Esophagus squamous epithelium (tissue), 5 donors: ENCODE measurements at regions not wholly inside any gene's neighbourhood (a gene's known extent, or its start where the extent isn't known, plus 50 kb on each side); places are given as distances from the start of the nearest gene placed in this dataset.

Experiments
- DNase-seq: peaks from one replicate; lab custom pipeline; 2025; lab: John Stamatoyannopoulos, UW
- H3K27ac ChIP-seq, 4 donors: fragments of 200-600 bp; sonication (generic); one replicate each; pipeline ENCODE4 v1.5.1; 2016 to 2019; ENCODE audit warnings: mild to moderate bottlenecking in 1 of 4
- H3K27me3 ChIP-seq, 4 donors: fragments of 200-600 bp; sonication (generic); 1 replicate in 3 of 4; 2 replicates in 1 of 4; pipeline versions ENCODE4 v1.5.1 to v1.6.0; 2017 to 2021; ENCODE audit warnings: antibody characterized with exemption in 1 of 4
- H3K36me3 ChIP-seq, 3 donors: fragments of 200-600 bp; sonication (generic); one replicate each; pipeline ENCODE4 v1.5.1; 2016 to 2019
- H3K4me1 ChIP-seq, 3 donors: fragments of 200-600 bp; sonication (generic); one replicate each; pipeline ENCODE4 v1.5.1; 2017 to 2019
- H3K4me3 ChIP-seq, 4 donors: fragments of 200-600 bp; sonication (generic); 1 replicate in 3 of 4; 2 replicates in 1 of 4; pipeline ENCODE4 v1.5.1; 2016 to 2019; ENCODE audit warnings: mild to moderate bottlenecking in 2 of 4, moderate library complexity in 1 of 4
- H3K9me3 ChIP-seq, 3 donors: fragments of 200-600 bp; sonication (generic); one replicate each; pipeline ENCODE4 v1.5.1; 2016 to 2019
- POLR2A ChIP-seq, 4 donors: fragments of 450-650 bp; IDR thresholded peaks; one replicate each; pipeline ENCODE4 v1.6.1; 2017; ENCODE audit warnings: antibody characterized with exemption in 4 of 4, mild to moderate bottlenecking in 4 of 4, moderate library complexity in 3 of 4
- WGBS, 2 donors: methylation state at CpG; one replicate each; pipeline ENCODE4 v1.1.5; 2018; 5-methylcytosine and 5-hydroxymethylcytosine counted together
- intact Hi-C: fragments of 100-400 bp; cut with DNase I; formaldehyde crosslinking; loops from one replicate; pipeline ENCODE4 v1.15.0; 2022
- TF ChIP-seq, protein P1 (sequence below), 6 experiments: fragments of 450-650 bp in 4 of 6; fragments of 200-600 bp in 2 of 6; sonication (generic) in 2 of 6; IDR thresholded peaks; one replicate each; pipeline ENCODE4 v1.5.1; 2016 to 2019; ENCODE audit warnings: antibody characterized with exemption in 6 of 6, mild to moderate bottlenecking in 4 of 6, moderate library complexity in 4 of 6
- donor health status: DM: yes; HTN: yes; CAD: no.

DNA sequence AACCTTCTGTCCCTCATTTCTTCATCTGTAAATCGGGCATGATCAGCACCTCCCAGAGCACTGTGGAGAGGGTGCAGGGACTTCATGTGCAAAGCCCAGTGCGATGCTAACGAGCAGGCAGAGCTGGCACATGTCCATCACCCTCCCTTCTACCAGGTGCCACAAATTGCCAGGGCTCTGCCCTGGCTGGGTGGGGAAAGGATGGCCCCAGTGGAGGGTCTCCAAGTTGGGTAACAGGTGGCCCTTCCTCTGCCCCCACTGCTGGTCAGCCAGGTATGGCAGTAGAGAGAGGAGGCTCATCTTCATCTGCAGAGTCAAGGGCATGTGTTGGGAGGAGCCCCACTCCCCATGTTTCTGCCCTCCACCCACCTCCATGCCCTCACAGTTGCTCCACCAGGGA, 61.5 kb upstream of the CDH5 start:
- Histone ChIP-seq H3K36me3 (no peaks in the 10 kb centered on the region), H3K27me3 (peaks cover 0 to 18% (median 0%) of the 10 kb centered on the region in 4 donors), H3K4me1 (no peaks in the 10 kb centered on the region), H3K27ac (no peak overlapping the region), H3K4me3 (no peak overlapping the region), H3K9me3 (no peaks in the 10 kb centered on the region)
- TF ChIP-seq POLR2A (IDR thresholded peaks at IDR 0.05), result no peak
- TF ChIP-seq, protein P1, sequence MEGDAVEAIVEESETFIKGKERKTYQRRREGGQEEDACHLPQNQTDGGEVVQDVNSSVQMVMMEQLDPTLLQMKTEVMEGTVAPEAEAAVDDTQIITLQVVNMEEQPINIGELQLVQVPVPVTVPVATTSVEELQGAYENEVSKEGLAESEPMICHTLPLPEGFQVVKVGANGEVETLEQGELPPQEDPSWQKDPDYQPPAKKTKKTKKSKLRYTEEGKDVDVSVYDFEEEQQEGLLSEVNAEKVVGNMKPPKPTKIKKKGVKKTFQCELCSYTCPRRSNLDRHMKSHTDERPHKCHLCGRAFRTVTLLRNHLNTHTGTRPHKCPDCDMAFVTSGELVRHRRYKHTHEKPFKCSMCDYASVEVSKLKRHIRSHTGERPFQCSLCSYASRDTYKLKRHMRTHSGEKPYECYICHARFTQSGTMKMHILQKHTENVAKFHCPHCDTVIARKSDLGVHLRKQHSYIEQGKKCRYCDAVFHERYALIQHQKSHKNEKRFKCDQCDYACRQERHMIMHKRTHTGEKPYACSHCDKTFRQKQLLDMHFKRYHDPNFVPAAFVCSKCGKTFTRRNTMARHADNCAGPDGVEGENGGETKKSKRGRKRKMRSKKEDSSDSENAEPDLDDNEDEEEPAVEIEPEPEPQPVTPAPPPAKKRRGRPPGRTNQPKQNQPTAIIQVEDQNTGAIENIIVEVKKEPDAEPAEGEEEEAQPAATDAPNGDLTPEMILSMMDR (IDR thresholded peaks at IDR 0.05), result no peak
- 64 to 70% methylated on average over 3 of the region's 3 CpGs for WGBS, 2 donors
- intact Hi-C loops, result no loop called here
- no peak for DNase-seq

DNA sequence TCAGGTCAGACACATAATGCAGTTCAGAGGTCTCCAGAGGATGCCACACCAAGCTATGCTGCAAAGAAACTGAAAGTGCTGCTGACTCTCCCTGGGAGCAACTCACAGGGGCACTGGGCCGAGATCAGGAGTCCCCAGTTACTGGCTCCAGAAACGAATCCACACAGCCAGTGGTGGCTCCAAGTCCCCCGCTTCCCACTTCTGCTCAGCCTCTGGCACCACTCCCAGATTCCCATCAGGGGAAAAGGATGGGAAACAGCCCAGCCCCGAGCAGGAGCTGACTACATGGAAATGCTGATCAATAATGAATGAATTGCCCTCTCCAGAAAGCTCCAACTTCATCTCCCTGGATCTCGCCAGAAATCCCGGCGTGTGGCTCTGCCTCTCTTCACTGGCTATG, 62.3 kb upstream of the CDH5 start:
- Histone ChIP-seq H3K36me3 (no peaks in the 10 kb centered on the region), H3K9me3 (no peaks in the 10 kb centered on the region), H3K27me3 (peaks cover 0 to 18% (median 0%) of the 10 kb centered on the region in 4 donors), H3K4me1 (no peaks in the 10 kb centered on the region), H3K27ac (no peak overlapping the region), H3K4me3 (no peak overlapping the region)
- intact Hi-C loops, result no loop called here
- no peak for TF ChIP-seq POLR2A (IDR thresholded peaks at IDR 0.05)
- TF ChIP-seq, protein P1 (IDR thresholded peaks at IDR 0.05), result no peak
- WGBS, 2 donors, result 45 to 61% methylated on average over 4 of the region's 7 CpGs
- DNase-seq, result no peak

DNA sequence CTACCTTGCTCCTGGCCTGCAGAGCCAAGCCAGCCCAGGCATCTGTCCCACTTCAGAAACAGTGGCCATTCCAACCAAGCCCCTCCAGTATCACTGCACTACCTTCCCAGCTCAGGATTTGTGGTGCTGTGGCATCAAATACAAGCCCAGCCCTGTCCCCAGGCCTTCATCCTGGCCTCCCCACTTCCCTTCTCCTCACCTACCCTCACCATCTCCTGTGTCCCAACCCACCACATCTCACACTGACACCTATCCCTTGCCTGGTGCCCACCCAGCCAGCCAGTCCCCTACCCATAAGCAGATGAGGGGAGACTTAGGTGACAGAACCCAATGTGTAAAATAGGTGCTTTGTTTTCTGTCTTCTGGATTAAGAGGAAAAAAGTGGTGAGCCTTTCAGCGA, 66.0 kb upstream of the CDH5 start:
- WGBS, 2 donors, result 78 to 86% methylated on average over 1 of the region's 1 CpG
- Histone ChIP-seq H3K9me3 (no peaks in the 10 kb centered on the region), H3K4me1 (no peaks in the 10 kb centered on the region), H3K36me3 (no peaks in the 10 kb centered on the region), H3K27me3 (peaks cover 0 to 7% (median 0%) of the 10 kb centered on the region in 4 donors), H3K27ac (no peak overlapping the region), H3K4me3 (no peak overlapping the region)
- TF ChIP-seq POLR2A (IDR thresholded peaks at IDR 0.05), result no peak
- TF ChIP-seq, protein P1 (IDR thresholded peaks at IDR 0.05), result no peak
- DNase-seq, result no peak
- intact Hi-C loops, result no loop called here

DNA sequence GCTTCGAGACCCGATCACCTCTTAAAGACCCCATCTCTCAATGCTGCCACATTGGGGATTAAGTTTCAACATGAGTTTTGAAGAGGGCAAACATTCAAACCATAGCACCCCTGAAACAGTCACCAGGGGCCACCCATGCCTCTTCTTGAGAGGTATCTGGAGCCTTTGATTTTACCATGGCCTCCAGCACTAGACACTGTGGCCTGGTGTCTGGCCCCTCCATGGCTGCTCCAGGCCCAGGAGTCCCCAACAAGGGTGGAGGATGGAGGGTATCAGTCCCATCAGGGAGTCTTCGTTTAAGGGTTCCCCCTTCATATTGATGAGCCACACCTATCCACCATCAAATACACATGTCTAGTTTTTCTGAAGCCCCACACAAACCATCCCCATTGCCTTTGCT, 66.5 kb upstream of the CDH5 start:
- no peak for DNase-seq
- H3K9me3 ChIP-seq, result no peaks in the 10 kb centered on the region
- peaks cover 0 to 7% (median 0%) of the 10 kb centered on the region in 4 donors for H3K27me3 ChIP-seq
- WGBS, 2 donors, result 88 to 90% methylated on average over 3 of the region's 3 CpGs
- no peaks in the 10 kb centered on the region for H3K36me3 ChIP-seq
- TF ChIP-seq, protein P1 (IDR thresholded peaks at IDR 0.05), result no peak
- TF ChIP-seq POLR2A (IDR thresholded peaks at IDR 0.05), result no peak
- H3K4me3 ChIP-seq, result no peak overlapping the region
- intact Hi-C loops, result no loop called here
- no peak overlapping the region for H3K27ac ChIP-seq
- no peaks in the 10 kb centered on the region for H3K4me1 ChIP-seq

DNA sequence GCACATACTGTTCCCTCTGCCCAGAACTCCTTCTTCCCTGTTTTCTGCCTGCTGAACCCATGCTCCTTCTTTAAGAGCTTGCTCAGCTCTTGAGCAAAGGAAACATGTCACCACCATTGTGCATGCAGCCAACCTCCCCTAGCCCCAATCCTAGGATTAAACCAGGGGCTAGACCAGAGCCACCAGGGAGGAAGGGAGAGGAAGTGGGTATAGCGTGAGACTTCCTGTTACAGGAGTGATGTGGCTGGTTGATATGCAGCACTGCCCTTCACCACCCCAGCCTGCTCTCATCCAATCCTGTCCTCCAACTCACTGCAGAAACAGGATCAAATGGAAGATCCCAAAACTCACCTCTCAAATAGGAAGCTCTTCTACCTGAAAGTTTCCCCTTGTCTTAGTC, 67.1 kb upstream of the CDH5 start:
- WGBS, 2 donors, result 50% methylated on average over 1 of the region's 1 CpG
- intact Hi-C loops, result no loop called here
- H3K27me3 ChIP-seq, result peaks cover 0 to 7% (median 0%) of the 10 kb centered on the region in 4 donors
- DNase-seq, result no peak
- TF ChIP-seq, protein P1 (IDR thresholded peaks at IDR 0.05), result no peak
- TF ChIP-seq POLR2A (IDR thresholded peaks at IDR 0.05), result no peak
- H3K9me3 ChIP-seq, result no peaks in the 10 kb centered on the region
- no peak overlapping the region for H3K27ac ChIP-seq
- no peak overlapping the region for H3K4me3 ChIP-seq
- no peaks in the 10 kb centered on the region for H3K36me3 ChIP-seq
- no peaks in the 10 kb centered on the region for H3K4me1 ChIP-seq
